T47D (cell line): ENCODE measurements at regions not wholly inside any gene's neighbourhood (a gene's known extent, or its start where the extent isn't known, plus 50 kb on each side); places are given as distances from the start of the nearest gene placed in this dataset.

ENCODE experiments used
- DNase-seq, 2 experiments: peaks; one replicate each; pipeline versions ENCODE4 v3.0.0 to v3.0.0-alpha.2; 2011 to 2012; ENCODE audit warnings: low read depth in 1 of 2, low spot score in 1 of 2
- JUND ChIP-seq: IDR thresholded peaks from 2 replicates; pipeline ENCODE4 v1.6.1; 2012; ENCODE audit warnings: low read depth
- in situ Hi-C: cut with HindIII; loops from 2 replicates; pipeline ENCODE4 v1.10.0; 2016; ENCODE audit warnings: low sequenced_read_pairs, low pct_unique_long_range_greater_than_20kb

DNA sequence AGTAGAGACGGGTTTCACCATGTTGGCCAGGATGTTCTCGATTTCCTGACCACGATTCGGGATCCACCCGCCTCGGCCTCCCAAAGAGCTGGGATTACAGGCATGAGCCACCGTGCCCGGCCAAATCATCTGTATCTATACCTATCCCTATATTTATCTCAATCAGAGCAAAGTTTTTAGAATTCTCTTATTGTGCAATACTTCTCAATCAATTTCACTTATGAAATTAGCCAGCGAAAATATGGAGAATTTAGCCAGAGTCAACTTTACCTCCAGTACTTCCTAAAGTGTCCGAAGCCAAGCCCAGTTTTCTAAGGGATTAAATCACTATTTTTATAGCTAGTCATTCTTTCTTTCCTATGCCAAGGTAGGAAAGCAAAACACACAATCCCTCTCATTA, 319.1 kb upstream of the PFKP start:
- TF ChIP-seq JUND: no peak
- DNase-seq: no peak
- in situ Hi-C loops: no loop called here

DNA sequence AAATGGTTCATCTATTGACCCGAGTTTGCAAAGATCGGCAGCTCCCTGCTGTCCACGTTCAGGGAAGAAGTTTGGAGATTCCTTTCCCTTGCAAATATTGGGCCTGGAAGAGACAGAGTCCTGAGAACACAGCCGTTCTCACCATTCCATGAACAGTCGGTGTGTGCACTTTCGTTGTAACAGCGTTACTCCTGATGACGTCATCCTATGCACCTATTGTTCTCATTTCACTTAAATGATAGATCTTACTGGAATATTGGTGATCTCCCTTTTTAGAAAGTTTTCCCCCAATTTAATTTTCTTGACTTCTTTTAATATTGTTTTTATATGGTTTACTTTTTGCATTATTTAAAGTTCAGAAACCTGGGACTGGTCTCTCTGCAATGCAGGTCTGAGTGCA, 320.7 kb upstream of the PFKP start:
- no peak for TF ChIP-seq JUND
- in situ Hi-C loops: no loop called here
- no peak for DNase-seq

DNA sequence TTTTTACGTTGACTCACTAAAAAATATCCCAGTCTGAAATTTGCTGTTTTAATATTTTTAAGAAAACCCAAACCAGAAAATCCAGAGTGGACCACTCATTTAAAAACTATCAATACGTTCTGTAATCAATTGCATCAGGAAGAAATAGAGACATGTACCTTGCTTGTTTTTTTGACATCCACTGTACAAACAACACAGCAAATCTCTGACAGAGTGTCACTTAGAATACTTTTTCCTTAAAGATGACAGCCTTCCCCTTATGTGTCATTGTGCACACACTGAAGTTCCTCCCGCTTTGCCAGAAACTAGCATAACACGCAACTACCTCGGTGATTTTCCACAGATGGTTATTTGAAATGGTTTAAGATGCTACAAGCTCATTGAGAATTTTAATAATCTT, 321.7 kb upstream of the PFKP start:
- in situ Hi-C loops: no loop called here
- TF ChIP-seq JUND: no peak

DNA sequence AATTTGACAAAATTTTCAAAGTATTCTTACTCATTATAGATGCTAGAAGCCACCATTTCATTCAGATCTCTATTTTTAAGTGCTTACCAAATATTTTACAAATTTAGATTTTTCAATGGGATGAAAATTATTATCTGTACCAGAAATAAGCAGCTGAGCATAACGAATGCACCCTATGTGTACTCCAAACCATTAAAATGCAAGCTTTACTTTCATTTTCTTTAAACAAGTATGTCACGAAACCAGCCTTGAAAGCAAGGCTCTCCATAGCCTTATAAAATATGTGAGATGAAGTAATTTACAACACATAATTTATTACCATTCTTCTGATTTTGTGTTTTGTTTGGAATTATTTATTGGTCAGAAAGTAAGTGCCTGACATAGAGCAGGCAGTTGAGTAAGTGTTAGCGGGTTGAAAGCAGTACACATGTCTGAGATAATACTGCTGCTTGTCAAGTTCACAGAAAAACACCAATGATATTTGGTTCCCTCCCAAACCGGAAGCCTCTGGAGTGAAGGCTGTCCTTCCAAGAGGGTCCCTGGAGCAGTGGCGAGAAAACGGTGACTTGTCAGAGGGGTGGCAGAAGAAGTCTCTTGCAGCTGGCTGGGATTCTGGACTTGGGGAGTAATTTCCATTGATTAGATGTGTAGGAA, 322.7 kb upstream of the PFKP start:
- in situ Hi-C loops: no loop called here
- no peak for DNase-seq
- no peak for TF ChIP-seq JUND

More for the DNA sequence above, 321.7 kb upstream of the PFKP start:
- DNase-seq: no peak

DNA sequence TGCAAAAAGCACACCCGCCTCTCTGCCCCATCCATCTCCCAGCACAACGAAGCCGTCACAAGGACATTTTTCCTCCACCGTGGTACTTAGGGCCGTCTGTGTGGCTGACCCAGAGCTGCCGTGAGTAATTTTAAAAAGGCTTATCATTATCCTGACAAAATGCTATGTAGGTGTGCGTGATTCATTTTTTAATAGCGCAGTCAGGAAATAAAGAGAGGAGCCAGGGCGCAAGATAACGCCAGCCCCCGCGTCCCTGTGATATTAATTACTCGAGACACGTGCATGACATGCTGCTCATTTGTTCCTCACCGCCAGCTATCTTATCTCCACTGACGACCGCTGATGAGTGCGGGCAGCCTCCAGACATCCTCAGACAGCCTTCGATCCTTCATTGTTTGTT, 332.7 kb upstream of the PFKP start:
- in situ Hi-C loops: no loop called here
- no peak for TF ChIP-seq JUND
- no peak for DNase-seq

DNA sequence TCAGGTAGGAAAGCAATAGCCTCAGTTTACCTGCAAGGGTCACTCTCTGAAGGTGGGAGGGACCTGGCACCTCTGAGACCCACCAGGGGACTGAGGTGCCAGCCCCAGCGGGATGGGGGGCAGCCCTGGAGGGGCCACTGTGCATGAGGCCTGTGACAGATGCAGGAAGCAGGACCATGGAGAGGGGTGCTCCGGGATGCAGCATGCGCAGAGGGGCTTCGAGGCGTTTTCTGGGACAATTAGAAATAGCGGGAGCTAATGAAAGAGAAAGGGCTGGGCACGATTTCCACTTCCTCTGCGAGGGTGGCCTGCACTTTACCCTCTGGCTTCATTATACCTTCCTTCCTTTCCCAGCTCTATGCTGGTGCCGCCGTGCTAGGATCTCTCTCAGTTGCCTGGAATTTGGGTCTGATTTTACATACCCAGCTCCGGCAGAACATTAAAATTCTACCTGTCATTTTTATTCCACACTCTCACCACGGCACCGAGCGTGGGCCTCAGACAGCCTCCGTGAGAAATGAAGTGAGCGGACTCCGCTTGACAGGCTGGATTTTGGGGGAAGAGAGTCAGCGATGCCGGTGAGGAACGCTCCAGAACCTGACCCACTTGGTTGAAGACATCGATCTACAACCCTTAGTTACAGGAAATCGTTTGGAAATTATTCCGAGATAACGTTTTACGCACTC, 333.9 kb upstream of the PFKP start:
- no peak for DNase-seq
- TF ChIP-seq JUND: no peak
- in situ Hi-C loops: no loop called here

DNA sequence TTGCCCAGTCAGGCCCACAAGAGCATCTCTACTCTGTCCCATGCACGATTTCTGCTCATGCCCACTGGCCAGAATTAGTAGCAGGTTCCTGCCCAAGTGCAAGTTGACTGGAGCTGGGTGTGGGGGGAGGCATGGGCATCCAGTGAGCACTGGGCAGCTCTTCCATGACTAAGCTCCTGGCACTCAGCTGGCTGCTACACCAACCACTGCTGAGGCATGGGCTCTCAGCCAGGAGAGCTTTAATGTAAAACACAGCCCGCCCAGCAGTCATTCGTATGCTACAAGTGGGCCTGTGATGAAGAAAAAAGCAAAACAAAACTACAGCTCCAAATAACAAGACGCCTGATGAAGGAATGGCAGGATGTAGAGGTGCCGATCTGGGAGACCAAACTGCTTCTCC, 335.4 kb upstream of the PFKP start:
- no peak for TF ChIP-seq JUND
- no peak for DNase-seq
- in situ Hi-C loops: no loop called here

DNA sequence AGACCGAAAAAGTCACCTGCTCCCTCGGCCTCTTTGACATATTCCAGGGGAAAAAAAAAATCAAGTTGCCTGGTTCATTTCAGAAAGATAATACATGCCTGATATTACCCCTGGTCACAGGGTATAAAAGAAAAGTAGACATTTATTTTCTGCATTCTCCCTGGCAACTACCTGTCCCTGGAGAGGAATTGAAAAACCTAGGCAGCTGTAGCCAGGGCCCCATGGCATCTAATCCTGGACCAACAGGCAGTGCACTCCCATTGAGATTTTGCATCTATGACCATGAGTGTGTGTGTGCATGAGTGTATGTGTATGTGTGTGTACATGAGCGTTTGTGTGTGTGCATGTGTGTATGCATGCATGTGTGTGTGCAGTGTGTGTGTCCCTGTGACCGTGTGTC, 338.2 kb upstream of the PFKP start:
- TF ChIP-seq JUND: no peak
- in situ Hi-C loops: no loop called here

DNA sequence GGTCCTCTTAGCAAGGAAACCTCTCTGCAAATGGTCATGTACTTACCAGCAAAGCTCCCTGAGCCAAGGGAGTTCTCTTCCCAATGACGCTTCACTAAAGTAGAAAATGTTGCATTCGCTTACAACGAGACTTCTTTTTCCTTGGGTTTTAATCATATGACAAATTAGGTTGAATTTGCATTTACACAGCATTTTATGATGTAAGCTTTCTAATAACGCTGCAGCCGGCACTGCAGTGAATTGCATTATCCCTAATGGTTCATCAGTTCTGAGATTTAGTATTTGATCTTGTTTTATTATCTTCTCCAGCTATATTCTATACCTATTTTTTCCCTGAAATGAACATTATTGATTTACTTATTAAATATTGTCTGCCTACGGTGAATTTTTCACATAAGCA, 339.3 kb upstream of the PFKP start:
- no peak for TF ChIP-seq JUND
- no peak for DNase-seq
- in situ Hi-C loops: no loop called here

More for the DNA sequence above, 338.2 kb upstream of the PFKP start:
- no peak for DNase-seq

DNA sequence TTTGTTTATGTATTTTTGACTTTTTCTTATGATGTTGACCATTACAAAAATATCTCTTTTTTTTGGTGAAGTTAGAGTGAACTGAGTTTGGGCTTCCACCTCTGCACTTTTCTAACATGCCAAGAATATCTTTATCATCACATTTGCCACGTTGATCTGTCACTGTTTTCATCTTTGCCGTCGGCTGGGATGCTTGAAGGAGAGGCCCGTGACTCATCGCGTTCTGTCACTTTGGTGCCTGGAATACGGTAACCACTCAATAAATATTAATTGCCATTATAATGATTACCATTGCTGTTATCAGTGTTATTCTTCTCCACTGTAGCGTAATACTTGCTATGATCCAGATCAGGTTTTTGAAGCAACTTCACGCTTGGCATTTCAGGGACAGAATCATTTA, 350.8 kb upstream of the PFKP start:
- in situ Hi-C loops: no loop called here

DNA sequence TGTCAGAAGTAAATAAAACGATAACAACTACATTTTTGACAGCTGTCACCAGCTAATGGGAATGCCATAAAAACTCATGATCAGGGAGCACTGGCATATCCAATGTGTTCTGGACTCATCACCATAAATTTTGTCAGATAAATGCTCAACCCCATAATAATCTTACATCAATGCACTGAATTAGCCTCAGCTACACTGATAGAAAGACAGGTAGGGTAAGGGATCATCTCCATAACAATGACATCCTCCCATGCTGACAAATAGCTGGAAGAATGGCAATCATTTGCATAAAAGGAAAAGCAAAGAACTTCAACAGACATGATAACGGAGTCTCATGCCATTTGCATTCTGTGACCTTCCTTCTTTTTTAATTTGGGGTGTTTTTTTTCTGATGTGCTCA, 352.8 kb upstream of the PFKP start:
- in situ Hi-C loops: no loop called here
- DNase-seq: no peak
- no peak for TF ChIP-seq JUND

More for the DNA sequence above, 350.8 kb upstream of the PFKP start:
- no peak for TF ChIP-seq JUND
- DNase-seq: no peak

DNA sequence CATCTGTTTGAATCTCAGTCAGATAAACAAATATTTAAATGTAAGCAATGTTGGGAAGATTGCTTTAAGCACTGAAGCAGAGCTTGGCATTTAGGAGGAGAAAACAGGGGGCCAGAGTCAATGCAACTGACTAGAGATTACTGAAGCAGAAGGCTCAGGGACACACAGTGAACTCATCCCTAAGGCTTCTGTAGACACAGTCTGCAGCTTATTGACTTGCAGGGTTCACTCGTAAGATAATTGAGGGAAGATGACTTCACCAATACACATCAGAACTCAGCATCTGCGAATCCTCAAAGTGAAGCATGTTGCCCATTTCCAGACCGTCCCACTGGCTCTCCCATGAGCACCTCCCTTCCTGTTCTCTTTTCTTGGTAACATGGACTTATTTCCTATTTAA, 363.4 kb upstream of the PFKP start:
- no peak for DNase-seq
- in situ Hi-C loops: no loop called here
- TF ChIP-seq JUND: no peak

DNA sequence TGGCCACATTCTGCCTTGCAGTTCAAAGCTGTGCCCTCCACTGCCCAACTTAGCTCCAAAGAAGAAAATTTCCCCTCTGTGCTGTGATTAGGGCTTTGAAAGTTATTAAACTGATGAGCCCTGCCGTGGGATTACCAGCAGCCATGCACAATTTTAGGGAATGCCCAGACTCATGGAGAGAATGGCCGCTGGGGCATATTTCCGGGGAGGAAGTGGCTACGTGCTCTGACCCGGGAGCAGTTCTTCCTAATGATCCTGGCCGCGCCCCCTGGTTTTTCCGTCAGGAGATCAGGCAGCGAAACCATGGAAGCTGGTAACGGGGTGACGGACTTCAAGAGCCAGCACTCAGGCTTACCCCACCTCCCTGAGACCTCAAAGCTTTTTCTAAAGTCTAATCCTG, 365.5 kb upstream of the PFKP start:
- no peak for DNase-seq
- in situ Hi-C loops: no loop called here
- TF ChIP-seq JUND: no peak
